ENCODE measurements at regions not wholly inside any gene's neighbourhood (a gene's known extent, or its start where the extent isn't known, plus 50 kb on each side); places are given as distances from the start of the nearest gene placed in this dataset.

GRCh38 chr6:113394729-113395128 lies 462.4 kb upstream of the MARCKS start:
- no peak for DNase-seq (ENCODE audit: low read depth in 2 of 3, low spot score in 1 of 3)

GRCh38 chr6:113396730-113397129 lies 460.4 kb upstream of the MARCKS start:
- DNase-seq (ENCODE audit: low read depth in 2 of 3, low spot score in 1 of 3) = no peak

GRCh38 chr6:113397236-113397635 lies 459.9 kb upstream of the MARCKS start:
- DNase-seq (ENCODE audit: low read depth in 2 of 3, low spot score in 1 of 3) = no peak

GRCh38 chr6:113401231-113401630 lies 455.9 kb upstream of the MARCKS start:
- no peak for DNase-seq (ENCODE audit: low read depth in 2 of 3, low spot score in 1 of 3)

- no peak for DNase-seq (ENCODE audit: low read depth in 2 of 3, low spot score in 1 of 3)
Measured at GRCh38 chr6:113402544-113402943, 454.6 kb upstream of the MARCKS start.

- no peak for DNase-seq (ENCODE audit: low read depth in 2 of 3, low spot score in 1 of 3)
Measured at GRCh38 chr6:113403966-113404595, 453.1 kb upstream of the MARCKS start.

GRCh38 chr6:113405326-113406047 lies 451.7 kb upstream of the MARCKS start:
- no peak for DNase-seq (ENCODE audit: low read depth in 2 of 3, low spot score in 1 of 3)

GRCh38 chr6:113406048-113406695 lies 451.0 kb upstream of the MARCKS start:
- no peak for DNase-seq (ENCODE audit: low read depth in 2 of 3, low spot score in 1 of 3)

- DNase-seq (ENCODE audit: low read depth in 2 of 3, low spot score in 1 of 3) = no peak
Measured at GRCh38 chr6:113411011-113411410, 446.1 kb upstream of the MARCKS start.

- no peak for DNase-seq (ENCODE audit: low read depth in 2 of 3, low spot score in 1 of 3)
Measured at GRCh38 chr6:113412589-113413357, 444.4 kb upstream of the MARCKS start.

GRCh38 chr6:113414511-113414910 lies 442.6 kb upstream of the MARCKS start:
- no peak for DNase-seq (ENCODE audit: low read depth in 2 of 3, low spot score in 1 of 3)

- no peak for DNase-seq (ENCODE audit: low read depth in 2 of 3, low spot score in 1 of 3)
Measured at GRCh38 chr6:113416170-113416569, 441.0 kb upstream of the MARCKS start.

- DNase-seq (ENCODE audit: low read depth in 2 of 3, low spot score in 1 of 3) = no peak
Measured at GRCh38 chr6:113420290-113420689, 436.9 kb upstream of the MARCKS start.

- no peak for DNase-seq (ENCODE audit: low read depth in 2 of 3, low spot score in 1 of 3)
Measured at GRCh38 chr6:113421997-113422396, 435.1 kb upstream of the MARCKS start.

GRCh38 chr6:113423956-113424355 lies 433.2 kb upstream of the MARCKS start:
- DNase-seq (ENCODE audit: low read depth in 2 of 3, low spot score in 1 of 3) = no peak

GRCh38 chr6:113425977-113426660 lies 431.0 kb upstream of the MARCKS start:
- no peak for DNase-seq (ENCODE audit: low read depth in 2 of 3, low spot score in 1 of 3)

GRCh38 chr6:113427617-113428016 lies 429.5 kb upstream of the MARCKS start:
- DNase-seq (ENCODE audit: low read depth in 2 of 3, low spot score in 1 of 3) = no peak

GRCh38 chr6:113428702-113429101 lies 428.4 kb upstream of the MARCKS start:
- DNase-seq (ENCODE audit: low read depth in 2 of 3, low spot score in 1 of 3) = no peak

GRCh38 chr6:113432521-113433334 lies 424.4 kb upstream of the MARCKS start:
- DNase-seq (ENCODE audit: low read depth in 2 of 3, low spot score in 1 of 3) = no peak

- DNase-seq (ENCODE audit: low read depth in 2 of 3, low spot score in 1 of 3) = no peak
Measured at GRCh38 chr6:113433335-113433991, 423.7 kb upstream of the MARCKS start.
